ENCODE measurements at regions not wholly inside any gene's neighbourhood (a gene's known extent, or its start where the extent isn't known, plus 50 kb on each side); places are given as distances from the start of the nearest gene placed in this dataset.

- DNase-seq (ENCODE audit: low read depth, low spot score): no peak
- Histone ChIP-seq H3K9ac (ENCODE audit: insufficient read length, low read depth) (no peak overlapping the region), H3K9me3 (ENCODE audit: insufficient read depth, low read length) (no peaks in the 10 kb centered on the region; the same call in 1 of the 2 replicates), H3K27me3 (ENCODE audit: insufficient read depth, insufficient read length) (no peaks in the 10 kb centered on the region), H3K4me1 (ENCODE audit: insufficient read depth, insufficient read length) (no peaks in the 10 kb centered on the region), H3K36me3 (ENCODE audit: insufficient read depth, insufficient read length, low read length) (no peaks in the 10 kb centered on the region), H3K4me3 (ENCODE audit: insufficient read length, low read depth) (no peak overlapping the region)
- TF ChIP-seq ZNF274 (IDR thresholded peaks at IDR 0.05; ENCODE audit: low read depth, low read length) (no peak), YY1 (IDR thresholded peaks at IDR 0.05; ENCODE audit: insufficient read depth, insufficient read length) (no peak), SUZ12 (IDR thresholded peaks at IDR 0.05; ENCODE audit: extremely low read depth, insufficient read depth, insufficient read length) (no peak)
Observed at GRCh38 chr14:97687944-97688630, 890.9 kb downstream of the VRK1 start.

- Histone ChIP-seq H3K4me1 (ENCODE audit: insufficient read depth, insufficient read length) (no peaks in the 10 kb centered on the region), H3K36me3 (ENCODE audit: insufficient read depth, insufficient read length, low read length) (no peaks in the 10 kb centered on the region), H3K4me3 (ENCODE audit: insufficient read length, low read depth) (no peak overlapping the region), H3K27me3 (ENCODE audit: insufficient read depth, insufficient read length) (no peaks in the 10 kb centered on the region), H3K9ac (ENCODE audit: insufficient read length, low read depth) (no peak overlapping the region), H3K9me3 (ENCODE audit: insufficient read depth, low read length) (no peaks in the 10 kb centered on the region; the same call in 1 of the 2 replicates)
- no peak for TF ChIP-seq YY1 (IDR thresholded peaks at IDR 0.05; ENCODE audit: insufficient read depth, insufficient read length)
- no peak for TF ChIP-seq SUZ12 (IDR thresholded peaks at IDR 0.05; ENCODE audit: extremely low read depth, insufficient read depth, insufficient read length)
- no peak for TF ChIP-seq ZNF274 (IDR thresholded peaks at IDR 0.05; ENCODE audit: low read depth, low read length)
- no peak for DNase-seq (ENCODE audit: low read depth, low spot score)
Observed at GRCh38 chr14:97688631-97689336, 891.6 kb downstream of the VRK1 start.

- Histone ChIP-seq H3K9me3 (ENCODE audit: insufficient read depth, low read length) (no peaks in the 10 kb centered on the region), H3K9ac (ENCODE audit: insufficient read length, low read depth) (no peak overlapping the region), H3K27me3 (ENCODE audit: insufficient read depth, insufficient read length) (no peaks in the 10 kb centered on the region), H3K36me3 (ENCODE audit: insufficient read depth, insufficient read length, low read length) (no peaks in the 10 kb centered on the region), H3K4me1 (ENCODE audit: insufficient read depth, insufficient read length) (no peaks in the 10 kb centered on the region), H3K4me3 (ENCODE audit: insufficient read length, low read depth) (no peak overlapping the region)
- DNase-seq (ENCODE audit: low read depth, low spot score): no peak
- no peak for TF ChIP-seq SUZ12 (IDR thresholded peaks at IDR 0.05; ENCODE audit: extremely low read depth, insufficient read depth, insufficient read length)
- TF ChIP-seq ZNF274 (IDR thresholded peaks at IDR 0.05; ENCODE audit: low read depth, low read length): no peak
- no peak for TF ChIP-seq YY1 (IDR thresholded peaks at IDR 0.05; ENCODE audit: insufficient read depth, insufficient read length)
Observed at GRCh38 chr14:97692084-97692483, 894.9 kb downstream of the VRK1 start.

- no peaks in the 10 kb centered on the region for H3K36me3 ChIP-seq (ENCODE audit: insufficient read depth, insufficient read length, low read length)
- TF ChIP-seq YY1 (IDR thresholded peaks at IDR 0.05; ENCODE audit: insufficient read depth, insufficient read length) (no peak), ZNF274 (IDR thresholded peaks at IDR 0.05; ENCODE audit: low read depth, low read length) (no peak)
- H3K27me3 ChIP-seq (ENCODE audit: insufficient read depth, insufficient read length): no peaks in the 10 kb centered on the region
- H3K4me3 ChIP-seq (ENCODE audit: insufficient read length, low read depth): no peak overlapping the region
- no peak overlapping the region for H3K9ac ChIP-seq (ENCODE audit: insufficient read length, low read depth)
- H3K4me1 ChIP-seq (ENCODE audit: insufficient read depth, insufficient read length): no peaks in the 10 kb centered on the region
- DNase-seq (ENCODE audit: low read depth, low spot score): no peak
- H3K9me3 ChIP-seq (ENCODE audit: insufficient read depth, low read length): peaks cover 11% of the 10 kb centered on the region
Observed at GRCh38 chr14:97695456-97695981, 898.3 kb downstream of the VRK1 start.

- DNase-seq (ENCODE audit: low read depth, low spot score): no peak
- Histone ChIP-seq H3K9ac (ENCODE audit: insufficient read length, low read depth) (no peak overlapping the region), H3K4me1 (ENCODE audit: insufficient read depth, insufficient read length) (no peaks in the 10 kb centered on the region), H3K9me3 (ENCODE audit: insufficient read depth, low read length) (peaks cover 11% of the 10 kb centered on the region), H3K4me3 (ENCODE audit: insufficient read length, low read depth) (no peak overlapping the region), H3K36me3 (ENCODE audit: insufficient read depth, insufficient read length, low read length) (no peaks in the 10 kb centered on the region), H3K27me3 (ENCODE audit: insufficient read depth, insufficient read length) (no peaks in the 10 kb centered on the region)
- no peak for TF ChIP-seq ZNF274 (IDR thresholded peaks at IDR 0.05; ENCODE audit: low read depth, low read length)
- no peak for TF ChIP-seq SUZ12 (IDR thresholded peaks at IDR 0.05; ENCODE audit: extremely low read depth, insufficient read depth, insufficient read length)
- no peak for TF ChIP-seq YY1 (IDR thresholded peaks at IDR 0.05; ENCODE audit: insufficient read depth, insufficient read length)
Observed at GRCh38 chr14:97697772-97698171, 900.6 kb downstream of the VRK1 start.

- H3K36me3 ChIP-seq (ENCODE audit: insufficient read depth, insufficient read length, low read length): no peaks in the 10 kb centered on the region
- H3K27me3 ChIP-seq (ENCODE audit: insufficient read depth, insufficient read length): no peaks in the 10 kb centered on the region
- H3K4me3 ChIP-seq (ENCODE audit: insufficient read length, low read depth): no peak overlapping the region
- H3K4me1 ChIP-seq (ENCODE audit: insufficient read depth, insufficient read length): no peaks in the 10 kb centered on the region
- H3K9ac ChIP-seq (ENCODE audit: insufficient read length, low read depth): no peak overlapping the region
- peaks cover 11% of the 10 kb centered on the region for H3K9me3 ChIP-seq (ENCODE audit: insufficient read depth, low read length)
- no peak for DNase-seq (ENCODE audit: low read depth, low spot score)
- no peak for TF ChIP-seq YY1 (IDR thresholded peaks at IDR 0.05; ENCODE audit: insufficient read depth, insufficient read length)
- TF ChIP-seq ZNF274 (IDR thresholded peaks at IDR 0.05; ENCODE audit: low read depth, low read length): no peak
- no peak for TF ChIP-seq SUZ12 (IDR thresholded peaks at IDR 0.05; ENCODE audit: extremely low read depth, insufficient read depth, insufficient read length)
Observed at GRCh38 chr14:97699026-97699425, 901.8 kb downstream of the VRK1 start.

- Histone ChIP-seq H3K36me3 (ENCODE audit: insufficient read depth, insufficient read length, low read length) (no peaks in the 10 kb centered on the region), H3K9ac (ENCODE audit: insufficient read length, low read depth) (no peak overlapping the region), H3K9me3 (ENCODE audit: insufficient read depth, low read length) (peaks cover 11% of the 10 kb centered on the region), H3K4me1 (ENCODE audit: insufficient read depth, insufficient read length) (no peaks in the 10 kb centered on the region), H3K27me3 (ENCODE audit: insufficient read depth, insufficient read length) (no peaks in the 10 kb centered on the region), H3K4me3 (ENCODE audit: insufficient read length, low read depth) (no peak overlapping the region)
- no peak for DNase-seq (ENCODE audit: low read depth, low spot score)
- TF ChIP-seq YY1 (IDR thresholded peaks at IDR 0.05; ENCODE audit: insufficient read depth, insufficient read length) (no peak), SUZ12 (IDR thresholded peaks at IDR 0.05; ENCODE audit: extremely low read depth, insufficient read depth, insufficient read length) (no peak), ZNF274 (IDR thresholded peaks at IDR 0.05; ENCODE audit: low read depth, low read length) (no peak)
Observed at GRCh38 chr14:97703006-97703760, 906.0 kb downstream of the VRK1 start.
